PC-3 (cell line): ENCODE measurements at regions not wholly inside any gene's neighbourhood (a gene's known extent, or its start where the extent isn't known, plus 50 kb on each side); places are given as distances from the start of the nearest gene placed in this dataset.

Source experiments
- ATAC-seq: fragments of 200-7000 bp; cut with Tn5 transposase; 2 replicates; pipeline ENCODE4 v1.9.1; 2020; ENCODE audit warnings: mild to moderate bottlenecking, moderate library complexity
- BruUV-seq: library from RNA; stranded (reverse); fragments of 400-500 nt; replicated peaks from 2 replicates; lab custom pipeline; 2021; lab: Mats Ljungman, UMichigan
- CTCF ChIA-PET: fragments of 300-600 bp; sonication (Branson Sonifier 250); formaldehyde crosslinking; loops from one replicate; lab custom pipeline; 2022; ENCODE audit warnings: antibody characterized with exemption; lab: Charles Lee
- POLR2A ChIA-PET: fragments of 300-600 bp; sonication (Branson Sonifier 250); formaldehyde crosslinking; loops from one replicate; lab custom pipeline; 2022; ENCODE audit warnings: antibody characterized with exemption; ENCODE audit not compliant: unreplicated experiment; lab: Charles Lee
- DNase-seq: peaks from one replicate; pipeline ENCODE4 v3.0.0-alpha.2; 2015
- H2AFZ ChIP-seq: fragments of 300-600 bp; sonication (generic); 2 replicates; pipeline ENCODE4 v1.6.0; 2016; ENCODE audit warnings: antibody characterized with exemption, low read length
- H3F3A ChIP-seq: fragments of 300-600 bp; sonication (generic); one replicate; pipeline ENCODE4 v1.6.0; 2017; ENCODE audit warnings: antibody characterized with exemption, low read length, control low read depth, mild to moderate bottlenecking; ENCODE audit not compliant: unreplicated experiment
- H3K27ac ChIP-seq: fragments of 300-600 bp; sonication (generic); 2 replicates; pipeline ENCODE4 v1.5.1; 2016; ENCODE audit warnings: mild to moderate bottlenecking, low read length
- H3K27me3 ChIP-seq: fragments of 300-600 bp; sonication (generic); 2 replicates; pipeline ENCODE4 v1.6.1; 2016; ENCODE audit warnings: low read length, mixed read lengths
- H3K36me3 ChIP-seq: fragments of 300-600 bp; sonication (generic); 2 replicates; pipeline ENCODE4 v1.6.1; 2016; ENCODE audit warnings: low read depth, mixed run types, low read length, mixed read lengths
- H3K4me1 ChIP-seq: fragments of 300-600 bp; sonication (generic); 2 replicates; pipeline ENCODE4 v1.5.1; 2016; ENCODE audit warnings: low read length; ENCODE audit not compliant: insufficient read depth
- H3K4me2 ChIP-seq: fragments of 300-600 bp; sonication (generic); 2 replicates; pipeline ENCODE4 v1.6.0; 2016; ENCODE audit warnings: low read length
- H3K4me3 ChIP-seq: fragments of 300-600 bp; sonication (generic); 2 replicates; pipeline ENCODE4 v1.5.1; 2016; ENCODE audit warnings: mild to moderate bottlenecking, low read length, mixed read lengths
- H3K79me2 ChIP-seq: fragments of 300-600 bp; sonication (generic); 2 replicates; pipeline ENCODE4 v1.6.1; 2017; ENCODE audit warnings: low read length, mixed read lengths
- H3K9ac ChIP-seq: fragments of 300-600 bp; sonication (generic); 2 replicates; pipeline ENCODE4 v1.6.0; 2016; ENCODE audit warnings: mild to moderate bottlenecking, low read length
- H3K9me2 ChIP-seq: fragments of 300-600 bp; sonication (generic); replicated peaks from 2 replicates; pipeline ENCODE4 v1.6.1; 2016; ENCODE audit warnings: mixed run types, low read length, mixed read lengths
- H3K9me3 ChIP-seq: fragments of 300-600 bp; sonication (generic); 2 replicates; pipeline ENCODE4 v1.6.1; 2016; ENCODE audit warnings: low read length, mixed read lengths
- H4K20me1 ChIP-seq: fragments of 300-600 bp; sonication (generic); 2 replicates; pipeline ENCODE4 v1.6.1; 2016; ENCODE audit warnings: low read length, mixed read lengths
- CTCF ChIP-seq: fragments of 300-600 bp; sonication (generic); conservative IDR thresholded peaks from 2 replicates; pipeline ENCODE4 v1.5.1; 2017; ENCODE audit warnings: antibody characterized with exemption, low read depth, mild to moderate bottlenecking, low read length
- EZH2 ChIP-seq: fragments of 300-600 bp; sonication (generic); IDR thresholded peaks from one replicate; pipeline ENCODE4 v1.6.1; 2017; ENCODE audit warnings: antibody characterized with exemption, mild to moderate bottlenecking, low read length; ENCODE audit not compliant: unreplicated experiment
- EZH2phosphoT487 ChIP-seq: fragments of 300-600 bp; sonication (generic); IDR thresholded peaks from 2 replicates; pipeline ENCODE4 v1.6.1; 2018; ENCODE audit warnings: mild to moderate bottlenecking, antibody characterized with exemption, low read length, borderline replicate concordance
- intact Hi-C: fragments of 100-400 bp; cut with micrococcal nuclease; formaldehyde crosslinking; loops from 2 replicates; pipeline ENCODE4 v1.9.0; 2023

- ATAC-seq, result no peak
- Histone ChIP-seq H3K9ac (no peak overlapping the region), H3K27ac (no peak overlapping the region), H3K4me1 (no peaks in the 10 kb centered on the region), H2AFZ (no peak overlapping the region), H3K36me3 (no peaks in the 10 kb centered on the region), H3K4me3 (no peak overlapping the region), H3K4me2 (no peak overlapping the region), H3K9me2 (no peaks in the 10 kb centered on the region), H4K20me1 (no peaks in the 10 kb centered on the region), H3K27me3 (0 out of 2 replicates have a peak, but pooled peaks cover 5% of the 10 kb centered on the region), H3K9me3 (no peaks in the 10 kb centered on the region), H3F3A (no peaks in the 10 kb centered on the region), H3K79me2 (no peaks in the 10 kb centered on the region)
- no TSS peak for BruUV-seq
- TF ChIP-seq EZH2, result no peak
- no peak for TF ChIP-seq EZH2phosphoT487
- no peak for TF ChIP-seq CTCF
- intact Hi-C loops, result no loop called here
- ChIA-PET CTCF (no interaction called here), POLR2A (no interaction called here)
- no peak for DNase-seq
Observed at GRCh38 chr12:94803939-94804338, 153.6 kb upstream of the TMCC3 start.

GRCh38 chr12:94802796-94803195 lies 152.4 kb upstream of the TMCC3 start:
- no peaks in the 10 kb centered on the region for H3K9me2 ChIP-seq
- H4K20me1 ChIP-seq, result no peaks in the 10 kb centered on the region
- intact Hi-C loops, result no loop called here
- H3F3A ChIP-seq, result no peaks in the 10 kb centered on the region
- no peak overlapping the region for H3K9ac ChIP-seq
- H3K4me2 ChIP-seq, result no peak overlapping the region
- CTCF ChIA-PET, result no interaction called here
- TF ChIP-seq EZH2phosphoT487 (no peak), EZH2 (no peak), CTCF (no peak)
- no peak overlapping the region for H2AFZ ChIP-seq
- 0 out of 2 replicates have a peak, but pooled peaks cover 5% of the 10 kb centered on the region for H3K27me3 ChIP-seq
- no peaks in the 10 kb centered on the region for H3K79me2 ChIP-seq
- no TSS peak for BruUV-seq
- H3K27ac ChIP-seq, result no peak overlapping the region
- ATAC-seq (no peak), DNase-seq (no peak)
- H3K36me3 ChIP-seq, result no peaks in the 10 kb centered on the region
- no peaks in the 10 kb centered on the region for H3K4me1 ChIP-seq
- H3K9me3 ChIP-seq, result no peaks in the 10 kb centered on the region
- H3K4me3 ChIP-seq, result no peak overlapping the region
- POLR2A ChIA-PET, result no interaction called here

GRCh38 chr12:94801745-94802144 lies 151.4 kb upstream of the TMCC3 start:
- Histone ChIP-seq H3F3A (no peaks in the 10 kb centered on the region), H3K9me2 (no peaks in the 10 kb centered on the region), H3K27me3 (0 out of 2 replicates have a peak, but pooled peaks cover 5% of the 10 kb centered on the region), H3K79me2 (no peaks in the 10 kb centered on the region), H3K4me3 (no peak overlapping the region), H3K36me3 (no peaks in the 10 kb centered on the region), H3K9ac (no peak overlapping the region), H3K4me1 (no peaks in the 10 kb centered on the region), H3K9me3 (no peaks in the 10 kb centered on the region), H4K20me1 (no peaks in the 10 kb centered on the region), H2AFZ (no peak overlapping the region), H3K4me2 (no peak overlapping the region), H3K27ac (no peak overlapping the region)
- intact Hi-C loops, result no loop called here
- no peak for TF ChIP-seq EZH2
- TF ChIP-seq CTCF, result no peak
- no peak for TF ChIP-seq EZH2phosphoT487
- DNase-seq (no peak), ATAC-seq (no peak)
- no TSS peak for BruUV-seq
- CTCF ChIA-PET, result no interaction called here
- POLR2A ChIA-PET, result no interaction called here
